Esophagus squamous epithelium (tissue), 4 donors: ENCODE measurements at regions not wholly inside any gene's neighbourhood (a gene's known extent, or its start where the extent isn't known, plus 50 kb on each side); places are given as distances from the start of the nearest gene placed in this dataset.

ENCODE experiments used
- POLR2A ChIP-seq, 4 donors: fragments of 450-650 bp; IDR thresholded peaks; one replicate each; pipeline ENCODE4 v1.6.1; 2017; ENCODE audit warnings: antibody characterized with exemption in 4 of 4, mild to moderate bottlenecking in 4 of 4, moderate library complexity in 3 of 4
- TF ChIP-seq, protein P1 (sequence below), 6 experiments: fragments of 450-650 bp in 4 of 6; fragments of 200-600 bp in 2 of 6; sonication (generic) in 2 of 6; IDR thresholded peaks; one replicate each; pipeline ENCODE4 v1.5.1; 2016 to 2019; ENCODE audit warnings: antibody characterized with exemption in 6 of 6, mild to moderate bottlenecking in 4 of 6, moderate library complexity in 4 of 6

DNA sequence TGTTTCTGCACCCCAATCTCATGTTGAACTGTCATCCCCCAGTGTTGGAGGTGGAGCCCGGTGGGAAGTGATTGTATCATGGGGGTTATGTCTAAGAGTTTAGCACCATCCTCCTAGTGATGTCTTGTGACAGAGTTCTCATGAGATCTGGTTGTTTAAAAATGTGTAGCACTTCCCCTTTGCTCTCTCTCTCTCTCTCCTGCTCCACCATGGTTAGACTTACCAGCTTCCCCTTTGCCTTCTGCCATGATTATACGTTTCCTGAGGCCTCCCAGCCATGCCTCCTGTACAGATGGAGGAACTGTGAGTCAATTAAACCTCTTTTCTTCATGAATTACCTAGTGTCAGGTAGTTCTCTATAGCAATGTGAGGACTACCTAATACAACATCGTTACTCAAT, 396.9 kb upstream of the LRATD1 start:
- TF ChIP-seq, protein P1, sequence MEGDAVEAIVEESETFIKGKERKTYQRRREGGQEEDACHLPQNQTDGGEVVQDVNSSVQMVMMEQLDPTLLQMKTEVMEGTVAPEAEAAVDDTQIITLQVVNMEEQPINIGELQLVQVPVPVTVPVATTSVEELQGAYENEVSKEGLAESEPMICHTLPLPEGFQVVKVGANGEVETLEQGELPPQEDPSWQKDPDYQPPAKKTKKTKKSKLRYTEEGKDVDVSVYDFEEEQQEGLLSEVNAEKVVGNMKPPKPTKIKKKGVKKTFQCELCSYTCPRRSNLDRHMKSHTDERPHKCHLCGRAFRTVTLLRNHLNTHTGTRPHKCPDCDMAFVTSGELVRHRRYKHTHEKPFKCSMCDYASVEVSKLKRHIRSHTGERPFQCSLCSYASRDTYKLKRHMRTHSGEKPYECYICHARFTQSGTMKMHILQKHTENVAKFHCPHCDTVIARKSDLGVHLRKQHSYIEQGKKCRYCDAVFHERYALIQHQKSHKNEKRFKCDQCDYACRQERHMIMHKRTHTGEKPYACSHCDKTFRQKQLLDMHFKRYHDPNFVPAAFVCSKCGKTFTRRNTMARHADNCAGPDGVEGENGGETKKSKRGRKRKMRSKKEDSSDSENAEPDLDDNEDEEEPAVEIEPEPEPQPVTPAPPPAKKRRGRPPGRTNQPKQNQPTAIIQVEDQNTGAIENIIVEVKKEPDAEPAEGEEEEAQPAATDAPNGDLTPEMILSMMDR (IDR thresholded peaks at IDR 0.05), result no peak
- TF ChIP-seq POLR2A (IDR thresholded peaks at IDR 0.05), result no peak
